GM10266 (cell line): ENCODE measurements at regions not wholly inside any gene's neighbourhood (a gene's known extent, or its start where the extent isn't known, plus 50 kb on each side); places are given as distances from the start of the nearest gene placed in this dataset.

Experiments
- DNase-seq: peaks from one replicate; pipeline ENCODE4 v3.0.0; 2012; ENCODE audit errors: extremely low spot score
- TF ChIP-seq, protein P1 (sequence below): IDR thresholded peaks from 2 replicates; pipeline ENCODE4 v1.5.1; 2012; ENCODE audit warnings: mild to moderate bottlenecking, low read depth; ENCODE audit not compliant: control insufficient read depth, insufficient read depth; ENCODE audit errors: missing control alignments

DNA sequence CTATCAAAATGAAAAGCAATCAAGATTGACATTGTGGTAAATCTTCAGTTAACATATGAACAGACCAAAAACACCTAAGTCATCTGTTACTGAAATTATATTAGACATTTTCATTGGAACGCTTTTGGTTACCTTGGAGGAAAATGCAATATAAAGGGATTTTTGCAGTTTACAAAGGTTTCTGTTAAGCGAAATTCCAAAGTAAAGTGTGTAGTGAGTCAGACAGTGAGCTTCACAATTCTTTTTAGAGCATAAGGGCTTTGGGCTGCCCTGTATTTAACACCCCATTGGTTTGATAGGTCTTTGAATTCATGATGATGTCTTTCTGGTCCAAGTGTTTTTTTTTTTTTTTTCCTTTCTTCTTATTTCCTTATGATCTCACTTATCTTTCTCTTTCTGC is 462.8 kb downstream of the EDEM1 start:
- no peak for DNase-seq
- TF ChIP-seq, protein P1, sequence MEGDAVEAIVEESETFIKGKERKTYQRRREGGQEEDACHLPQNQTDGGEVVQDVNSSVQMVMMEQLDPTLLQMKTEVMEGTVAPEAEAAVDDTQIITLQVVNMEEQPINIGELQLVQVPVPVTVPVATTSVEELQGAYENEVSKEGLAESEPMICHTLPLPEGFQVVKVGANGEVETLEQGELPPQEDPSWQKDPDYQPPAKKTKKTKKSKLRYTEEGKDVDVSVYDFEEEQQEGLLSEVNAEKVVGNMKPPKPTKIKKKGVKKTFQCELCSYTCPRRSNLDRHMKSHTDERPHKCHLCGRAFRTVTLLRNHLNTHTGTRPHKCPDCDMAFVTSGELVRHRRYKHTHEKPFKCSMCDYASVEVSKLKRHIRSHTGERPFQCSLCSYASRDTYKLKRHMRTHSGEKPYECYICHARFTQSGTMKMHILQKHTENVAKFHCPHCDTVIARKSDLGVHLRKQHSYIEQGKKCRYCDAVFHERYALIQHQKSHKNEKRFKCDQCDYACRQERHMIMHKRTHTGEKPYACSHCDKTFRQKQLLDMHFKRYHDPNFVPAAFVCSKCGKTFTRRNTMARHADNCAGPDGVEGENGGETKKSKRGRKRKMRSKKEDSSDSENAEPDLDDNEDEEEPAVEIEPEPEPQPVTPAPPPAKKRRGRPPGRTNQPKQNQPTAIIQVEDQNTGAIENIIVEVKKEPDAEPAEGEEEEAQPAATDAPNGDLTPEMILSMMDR = no peak

DNA sequence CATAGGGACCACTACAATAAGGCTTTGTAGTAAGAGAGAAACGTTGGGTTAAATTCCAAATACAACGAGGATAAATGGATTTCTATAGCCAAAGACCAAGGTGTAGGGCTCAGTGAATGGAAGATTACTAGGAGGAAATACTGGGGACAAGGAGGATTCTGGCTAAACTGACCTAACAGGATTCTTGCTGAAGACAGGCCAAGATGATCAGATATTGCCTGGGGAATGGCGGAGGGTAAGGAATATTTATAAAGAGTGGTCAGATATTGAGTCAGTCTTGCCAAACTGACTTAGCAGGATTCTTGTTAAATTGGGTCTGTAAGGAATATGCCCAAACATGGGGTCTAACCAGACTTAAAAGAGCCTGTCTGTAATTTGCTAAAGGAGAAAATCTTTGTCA is 463.8 kb downstream of the EDEM1 start:
- TF ChIP-seq, protein P1 = no peak
- no peak for DNase-seq

DNA sequence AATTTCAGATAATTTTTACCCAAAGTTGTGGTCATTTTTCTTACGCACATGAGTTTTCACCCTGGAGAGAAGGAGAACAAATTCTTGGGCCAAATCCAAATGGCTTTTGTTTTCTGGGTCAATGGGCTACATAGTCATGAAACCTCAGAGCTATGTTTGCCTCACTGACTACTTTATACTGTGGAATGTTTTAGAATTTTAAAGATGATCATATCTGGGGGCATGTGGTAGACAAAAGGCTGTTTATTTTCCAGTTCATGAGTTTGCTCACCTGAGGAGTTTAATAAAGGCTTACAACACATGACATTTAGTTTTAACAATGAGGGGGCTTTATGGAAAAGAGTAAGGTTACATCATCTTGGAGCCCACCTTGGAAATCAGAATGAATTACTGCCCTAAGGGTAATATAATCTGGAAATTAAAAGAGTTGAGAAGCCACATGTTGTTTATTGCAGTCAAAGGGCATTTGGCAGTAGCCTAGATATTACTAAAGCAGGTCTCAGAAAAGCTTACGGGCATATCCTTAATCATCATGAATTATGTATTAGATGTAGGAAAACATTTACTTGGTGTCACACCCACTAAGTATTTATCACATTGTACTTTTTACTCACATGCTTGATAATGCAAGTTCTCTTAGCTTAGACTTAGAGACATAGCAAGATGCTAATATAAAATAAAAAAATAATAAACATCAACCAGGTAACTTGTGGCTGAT is 466.1 kb downstream of the EDEM1 start:
- TF ChIP-seq, protein P1 = no peak
- DNase-seq = no peak

DNA sequence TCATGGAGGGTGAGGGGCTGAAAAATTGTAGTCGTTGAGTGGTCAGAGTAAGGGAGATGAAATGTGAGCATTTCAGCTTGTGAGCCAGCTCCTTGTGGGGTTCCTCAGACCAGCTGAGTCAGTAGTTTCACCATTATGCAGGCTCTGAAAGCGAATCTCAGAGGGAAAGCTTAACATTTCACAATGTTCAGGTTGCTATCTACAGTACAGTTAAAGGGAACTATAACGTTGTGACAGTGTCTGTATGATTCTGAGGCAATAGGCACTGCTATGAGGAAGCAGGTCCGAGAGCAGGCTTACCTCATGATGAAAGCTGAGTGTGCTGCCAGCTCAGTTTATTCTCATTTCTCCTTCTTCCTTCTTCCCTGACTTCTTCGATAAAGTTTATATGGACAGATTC is 469.6 kb downstream of the EDEM1 start:
- no peak for DNase-seq
- TF ChIP-seq, protein P1 = no peak

DNA sequence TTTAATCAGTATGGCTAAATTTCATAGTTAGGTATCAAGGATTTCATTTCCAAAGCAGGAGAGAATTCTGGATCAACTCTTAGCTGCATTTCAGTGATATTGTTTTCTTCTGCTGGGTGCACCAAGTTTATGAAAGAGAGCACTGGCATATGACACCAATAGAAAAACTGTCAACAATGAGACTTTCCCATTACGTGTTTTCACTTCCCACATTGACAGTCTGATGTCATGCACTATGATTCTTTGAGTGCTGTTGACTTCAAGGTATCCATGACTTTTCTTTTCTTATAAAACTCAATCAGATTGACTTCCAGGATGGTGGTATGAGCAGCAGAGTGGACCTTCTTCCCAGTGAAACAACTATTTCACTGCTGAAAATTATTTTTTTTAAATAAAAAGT is 476.1 kb downstream of the EDEM1 start:
- no peak for DNase-seq
- TF ChIP-seq, protein P1 = no peak

DNA sequence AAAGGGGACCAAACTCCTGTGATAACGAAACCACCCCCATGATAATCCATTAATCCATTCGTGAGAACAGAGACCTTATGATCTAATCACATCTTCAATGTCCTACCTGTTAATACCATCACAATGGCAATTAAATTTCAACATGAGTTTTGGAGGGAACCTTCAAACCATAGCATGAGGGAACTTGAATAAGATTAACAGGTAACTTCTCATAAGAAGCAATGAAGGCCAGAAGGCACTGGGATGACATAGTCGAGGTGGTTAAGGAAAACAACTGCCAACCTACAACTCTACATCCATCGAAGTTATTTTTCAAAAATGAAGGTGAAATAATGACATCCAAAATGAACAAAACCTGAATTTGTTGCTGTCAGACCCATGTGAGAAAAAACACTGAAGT is 478.9 kb downstream of the EDEM1 start:
- no peak for DNase-seq
- TF ChIP-seq, protein P1 = no peak

DNA sequence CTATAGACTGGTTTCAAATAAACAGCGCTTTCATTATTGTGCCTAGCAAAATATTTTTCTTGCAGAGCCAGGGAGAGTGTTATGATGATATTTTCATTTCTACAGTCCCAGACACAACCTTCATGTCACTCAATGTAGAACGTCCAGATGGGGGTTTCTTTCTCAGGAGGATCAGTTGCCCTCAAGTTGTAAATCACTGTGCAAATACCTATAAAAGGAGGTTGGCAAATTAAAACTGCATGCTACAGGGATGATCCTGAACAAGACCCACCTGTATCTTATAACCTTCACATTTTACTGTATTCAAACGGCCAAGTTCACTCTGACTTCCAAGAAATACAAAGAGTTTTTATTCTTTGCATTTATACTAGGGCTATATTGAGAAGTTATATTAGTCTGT is 486.0 kb downstream of the EDEM1 start:
- TF ChIP-seq, protein P1 = no peak
- DNase-seq = no peak
